GM12864 (cell line): ENCODE measurements at regions not wholly inside any gene's neighbourhood (a gene's known extent, or its start where the extent isn't known, plus 50 kb on each side); places are given as distances from the start of the nearest gene placed in this dataset.
"Not testable (repeated sequence)": the region's sequence is repeated elsewhere in the genome, so short reads cannot be mapped to it uniquely, and the experiment has no call there.

ENCODE experiments used
- DNase-seq: peaks from one replicate; pipeline ENCODE4 v3.0.0-alpha.2; 2011; ENCODE audit warnings: low read depth
- H3K4me3 ChIP-seq: 2 replicates; pipeline ENCODE4 v1.5.1; 2011; ENCODE audit warnings: mild to moderate bottlenecking, low read depth, low read length, control low read depth
- CTCF ChIP-seq: IDR thresholded peaks from 2 replicates; pipeline ENCODE4 v1.5.1; 2011; ENCODE audit warnings: low read depth, mild to moderate bottlenecking, moderate library complexity, low read length, control low read depth, inconsistent platforms; ENCODE audit errors: missing control alignments

- no peak for DNase-seq
- TF ChIP-seq CTCF, result no peak
These were observed 765.1 kb downstream of the DIAPH3 start for GRCh38 chr13:59398661-59399060.

GRCh38 chr13:59399513-59399912 lies 764.2 kb downstream of the DIAPH3 start:
- TF ChIP-seq CTCF, result no peak
- no peak overlapping the region for H3K4me3 ChIP-seq
- no peak for DNase-seq

More at GRCh38 chr13:59398661-59399060, 765.1 kb downstream of the DIAPH3 start:
- no peak overlapping the region for H3K4me3 ChIP-seq

GRCh38 chr13:59404331-59404730 lies 759.4 kb downstream of the DIAPH3 start:
- no peak for TF ChIP-seq CTCF

GRCh38 chr13:59407251-59407650 lies 756.5 kb downstream of the DIAPH3 start:
- not testable (repeated sequence) for H3K4me3 ChIP-seq, DNase-seq

More at GRCh38 chr13:59404331-59404730, 759.4 kb downstream of the DIAPH3 start:
- H3K4me3 ChIP-seq, result no peak overlapping the region
- DNase-seq, result no peak

GRCh38 chr13:59408738-59409137 lies 755.0 kb downstream of the DIAPH3 start:
- H3K4me3 ChIP-seq, result no peak overlapping the region
- no peak for DNase-seq
- no peak for TF ChIP-seq CTCF

GRCh38 chr13:59409211-59409610 lies 754.5 kb downstream of the DIAPH3 start:
- H3K4me3 ChIP-seq, result no peak overlapping the region
- no peak for TF ChIP-seq CTCF
- DNase-seq, result no peak

GRCh38 chr13:59409634-59410200 lies 754.0 kb downstream of the DIAPH3 start:
- no peak for DNase-seq
- no peak overlapping the region for H3K4me3 ChIP-seq
- TF ChIP-seq CTCF, result no peak
